Hepatocyte (in vitro differentiated cells): ENCODE measurements at regions not wholly inside any gene's neighbourhood (a gene's known extent, or its start where the extent isn't known, plus 50 kb on each side); places are given as distances from the start of the nearest gene placed in this dataset.

ENCODE experiments used
- DNase-seq: peaks from one replicate; pipeline ENCODE4 v3.0.0-alpha.2; 2016; ENCODE audit warnings: low spot score
- H2AFZ ChIP-seq: fragments of 200-600 bp; sonication (generic); 2 replicates; pipeline ENCODE4 v1.6.0; 2016; ENCODE audit warnings: antibody characterized with exemption, mild to moderate bottlenecking
- H3K27ac ChIP-seq: fragments of 200-600 bp; sonication (generic); 2 replicates; pipeline ENCODE4 v1.5.1; 2016; ENCODE audit warnings: mild to moderate bottlenecking
- H3K27me3 ChIP-seq: fragments of 200-600 bp; sonication (generic); 2 replicates; pipeline ENCODE4 v1.6.1; 2016
- H3K36me3 ChIP-seq: fragments of 200-600 bp; sonication (generic); replicated peaks from 2 replicates; pipeline ENCODE4 v1.5.1; 2016; ENCODE audit warnings: low read depth; ENCODE audit not compliant: insufficient read depth
- H3K4me1 ChIP-seq: fragments of 200-600 bp; sonication (generic); 2 replicates; pipeline ENCODE4 v1.5.1; 2016; ENCODE audit warnings: mild to moderate bottlenecking, moderate library complexity; ENCODE audit not compliant: insufficient read depth
- H3K4me2 ChIP-seq: fragments of 200-600 bp; sonication (generic); 2 replicates; pipeline ENCODE4 v1.6.0; 2016
- H3K4me3 ChIP-seq: fragments of 200-600 bp; sonication (generic); 2 replicates; pipeline ENCODE4 v1.5.1; 2016; ENCODE audit warnings: mild to moderate bottlenecking
- H3K79me2 ChIP-seq: fragments of 200-600 bp; sonication (generic); 2 replicates; pipeline ENCODE4 v1.6.0; 2017; ENCODE audit warnings: mild to moderate bottlenecking
- H3K9me2 ChIP-seq: fragments of 200-600 bp; sonication (generic); replicated peaks from 2 replicates; pipeline ENCODE4 v1.6.0; 2017; ENCODE audit warnings: mild to moderate bottlenecking; ENCODE audit not compliant: insufficient read depth
- H3K9me3 ChIP-seq: fragments of 200-600 bp; sonication (generic); 2 replicates; pipeline ENCODE4 v1.5.1; 2016; ENCODE audit warnings: low read depth, mild to moderate bottlenecking
- H4K20me1 ChIP-seq: fragments of 200-600 bp; sonication (generic); 2 replicates; pipeline ENCODE4 v1.6.0; 2016; ENCODE audit warnings: mild to moderate bottlenecking; ENCODE audit not compliant: insufficient read depth, poor library complexity, severe bottlenecking
- EZH2 ChIP-seq: fragments of 200-600 bp; sonication (generic); IDR thresholded peaks from 2 replicates; pipeline ENCODE4 v1.6.1; 2016; ENCODE audit warnings: antibody characterized with exemption, mild to moderate bottlenecking, borderline replicate concordance
- EZH2phosphoT487 ChIP-seq: fragments of 200-600 bp; sonication (generic); IDR thresholded peaks from one replicate; pipeline ENCODE4 v1.6.1; 2018; ENCODE audit warnings: antibody characterized with exemption, mild to moderate bottlenecking, low read depth, moderate library complexity; ENCODE audit not compliant: unreplicated experiment, severe bottlenecking
- WGBS: methylation state at CpG from one replicate; pipeline ENCODE4 v1.1.6; 2016; ENCODE audit warnings: low lambda C conversion rate; ENCODE audit errors: missing lambda C conversion rate; 5-methylcytosine and 5-hydroxymethylcytosine counted together
- TF ChIP-seq, protein P1 (sequence below): fragments of 200-600 bp; sonication (generic); IDR thresholded peaks from 2 replicates; pipeline ENCODE4 v1.5.1; 2016; ENCODE audit warnings: antibody characterized with exemption, mild to moderate bottlenecking; ENCODE audit not compliant: poor library complexity

GRCh38 chr6:82783587-82784236 is 281.9 kb downstream of the UBE3D start:
- Histone ChIP-seq H4K20me1 (no peaks in the 10 kb centered on the region), H3K4me3 (no peak overlapping the region), H2AFZ (no peak overlapping the region), H3K4me2 (no peak overlapping the region), H3K9me3 (no peaks in the 10 kb centered on the region), H3K36me3 (no peaks in the 10 kb centered on the region), H3K79me2 (no peaks in the 10 kb centered on the region), H3K27ac (no peak overlapping the region), H3K4me1 (no peaks in the 10 kb centered on the region), H3K9me2 (no peaks in the 10 kb centered on the region), H3K27me3 (no peaks in the 10 kb centered on the region)
- DNase-seq = no peak
- WGBS = 75% methylated on average over 6 of the region's 6 CpGs
- TF ChIP-seq, protein P1, sequence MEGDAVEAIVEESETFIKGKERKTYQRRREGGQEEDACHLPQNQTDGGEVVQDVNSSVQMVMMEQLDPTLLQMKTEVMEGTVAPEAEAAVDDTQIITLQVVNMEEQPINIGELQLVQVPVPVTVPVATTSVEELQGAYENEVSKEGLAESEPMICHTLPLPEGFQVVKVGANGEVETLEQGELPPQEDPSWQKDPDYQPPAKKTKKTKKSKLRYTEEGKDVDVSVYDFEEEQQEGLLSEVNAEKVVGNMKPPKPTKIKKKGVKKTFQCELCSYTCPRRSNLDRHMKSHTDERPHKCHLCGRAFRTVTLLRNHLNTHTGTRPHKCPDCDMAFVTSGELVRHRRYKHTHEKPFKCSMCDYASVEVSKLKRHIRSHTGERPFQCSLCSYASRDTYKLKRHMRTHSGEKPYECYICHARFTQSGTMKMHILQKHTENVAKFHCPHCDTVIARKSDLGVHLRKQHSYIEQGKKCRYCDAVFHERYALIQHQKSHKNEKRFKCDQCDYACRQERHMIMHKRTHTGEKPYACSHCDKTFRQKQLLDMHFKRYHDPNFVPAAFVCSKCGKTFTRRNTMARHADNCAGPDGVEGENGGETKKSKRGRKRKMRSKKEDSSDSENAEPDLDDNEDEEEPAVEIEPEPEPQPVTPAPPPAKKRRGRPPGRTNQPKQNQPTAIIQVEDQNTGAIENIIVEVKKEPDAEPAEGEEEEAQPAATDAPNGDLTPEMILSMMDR = peak; percentile 9
- TF ChIP-seq EZH2phosphoT487 = no peak

DNA sequence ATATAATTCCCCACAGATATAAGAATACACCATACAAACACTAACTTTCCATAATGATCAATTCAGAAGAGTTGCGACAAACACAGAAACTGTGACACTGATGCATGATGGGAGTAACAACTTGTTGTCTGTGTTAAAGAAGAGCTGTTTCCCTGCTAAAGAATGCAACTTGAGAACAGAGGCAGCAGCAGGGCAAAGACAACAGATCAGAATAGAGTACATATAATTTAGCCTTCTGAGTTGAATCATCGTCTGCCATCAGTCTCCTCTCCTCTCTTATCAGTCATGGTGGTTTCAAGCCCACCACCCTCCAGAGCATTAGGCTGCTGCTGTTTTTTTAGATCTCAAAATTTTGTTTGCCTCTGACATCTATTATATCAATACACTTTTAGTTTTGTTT is 280.4 kb downstream of the UBE3D start:
- Histone ChIP-seq H3K27me3 (no peaks in the 10 kb centered on the region), H4K20me1 (no peaks in the 10 kb centered on the region), H3K4me3 (no peak overlapping the region), H2AFZ (no peak overlapping the region), H3K36me3 (no peaks in the 10 kb centered on the region), H3K4me2 (no peak overlapping the region), H3K9me3 (no peaks in the 10 kb centered on the region), H3K79me2 (no peaks in the 10 kb centered on the region), H3K27ac (no peak overlapping the region), H3K9me2 (no peaks in the 10 kb centered on the region), H3K4me1 (no peaks in the 10 kb centered on the region)
- WGBS = 79% methylated on average over 2 of the region's 2 CpGs
- DNase-seq = no peak
- TF ChIP-seq, protein P1 = no peak
- TF ChIP-seq EZH2 (no peak), EZH2phosphoT487 (no peak)

GRCh38 chr6:82786248-82786647 is 279.4 kb downstream of the UBE3D start:
- no peaks in the 10 kb centered on the region for H4K20me1 ChIP-seq
- no peaks in the 10 kb centered on the region for H3K79me2 ChIP-seq
- no peaks in the 10 kb centered on the region for H3K9me2 ChIP-seq
- no peaks in the 10 kb centered on the region for H3K4me1 ChIP-seq
- no peaks in the 10 kb centered on the region for H3K9me3 ChIP-seq
- no peak for DNase-seq
- WGBS = 75% methylated on average over 3 of the region's 3 CpGs
- no peaks in the 10 kb centered on the region for H3K36me3 ChIP-seq
- no peak overlapping the region for H3K27ac ChIP-seq
- H3K4me3 ChIP-seq = no peak overlapping the region
- no peak overlapping the region for H2AFZ ChIP-seq
- H3K27me3 ChIP-seq = no peaks in the 10 kb centered on the region
- H3K4me2 ChIP-seq = no peak overlapping the region
- TF ChIP-seq EZH2 (no peak), EZH2phosphoT487 (no peak)
- TF ChIP-seq, protein P1 = no peak

- H4K20me1 ChIP-seq = no peaks in the 10 kb centered on the region
- no peaks in the 10 kb centered on the region for H3K79me2 ChIP-seq
- no peaks in the 10 kb centered on the region for H3K4me1 ChIP-seq
- no peak for DNase-seq
- no peak overlapping the region for H3K27ac ChIP-seq
- H3K36me3 ChIP-seq = no peaks in the 10 kb centered on the region
- H2AFZ ChIP-seq = no peak overlapping the region
- TF ChIP-seq EZH2phosphoT487 (no peak), EZH2 (no peak)
- TF ChIP-seq, protein P1 = no peak
- H3K4me3 ChIP-seq = no peak overlapping the region
- no peak overlapping the region for H3K4me2 ChIP-seq
- no peaks in the 10 kb centered on the region for H3K27me3 ChIP-seq
- no peaks in the 10 kb centered on the region for H3K9me2 ChIP-seq
- H3K9me3 ChIP-seq = no peaks in the 10 kb centered on the region
- WGBS = 60% methylated on average over 1 of the region's 1 CpG
Measured at GRCh38 chr6:82795940-82796339, 269.7 kb downstream of the UBE3D start.
